GM18861 (cell line): ENCODE measurements at regions not wholly inside any gene's neighbourhood (a gene's known extent, or its start where the extent isn't known, plus 50 kb on each side); places are given as distances from the start of the nearest gene placed in this dataset.

Experiments
- ATAC-seq: cut with Tn5 transposase; IDR thresholded peaks from one replicate; pipeline ENCODE4 v1.9.1; 2021; ENCODE audit not compliant: unreplicated experiment

DNA sequence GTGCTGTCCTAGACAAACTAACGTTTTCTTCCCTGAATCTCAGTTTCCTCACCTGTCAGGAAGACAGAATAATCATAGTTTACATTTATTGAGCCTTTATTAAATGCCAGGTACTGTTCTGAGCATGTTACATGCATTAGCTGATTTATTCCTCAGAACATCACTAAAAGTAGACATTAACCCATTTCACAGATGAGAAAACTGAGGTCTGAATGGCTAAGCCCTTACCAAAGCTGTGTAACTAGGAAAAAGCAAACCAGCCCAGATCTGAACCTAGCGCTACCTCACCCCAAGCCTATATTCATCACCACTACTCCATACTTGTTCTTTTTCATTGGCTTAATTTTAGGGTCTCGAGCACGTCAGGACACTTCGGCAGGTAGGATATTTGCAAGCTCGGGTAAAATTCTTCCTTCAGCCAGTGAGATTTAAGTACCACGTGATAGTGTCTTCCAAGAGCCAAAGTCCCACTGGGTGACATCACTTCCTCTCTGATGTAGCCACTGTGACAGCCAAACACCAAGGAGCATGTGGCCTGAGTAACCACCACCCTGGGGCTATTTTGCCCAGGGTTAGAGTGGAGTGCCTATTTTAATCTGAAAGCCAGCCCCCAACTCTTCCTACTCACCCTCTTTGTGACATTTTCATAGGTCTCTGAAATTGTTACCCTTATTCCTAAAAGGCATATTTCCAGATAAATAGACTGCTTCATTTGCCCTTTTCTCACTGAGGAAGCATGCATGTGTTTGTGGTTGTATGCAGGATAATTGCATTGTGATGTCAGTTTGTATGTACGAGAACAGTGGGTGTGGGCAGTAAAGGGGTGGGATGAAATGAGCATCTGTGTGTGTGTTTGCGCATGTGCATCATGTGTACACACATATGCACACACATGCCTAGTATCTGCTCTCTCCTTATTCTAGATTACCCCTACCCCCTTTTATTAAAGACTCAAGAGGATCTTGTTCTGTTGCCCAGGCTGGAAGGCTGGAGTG is 62.2 kb upstream of the WSCD2 start:
- ATAC-seq: no peak

DNA sequence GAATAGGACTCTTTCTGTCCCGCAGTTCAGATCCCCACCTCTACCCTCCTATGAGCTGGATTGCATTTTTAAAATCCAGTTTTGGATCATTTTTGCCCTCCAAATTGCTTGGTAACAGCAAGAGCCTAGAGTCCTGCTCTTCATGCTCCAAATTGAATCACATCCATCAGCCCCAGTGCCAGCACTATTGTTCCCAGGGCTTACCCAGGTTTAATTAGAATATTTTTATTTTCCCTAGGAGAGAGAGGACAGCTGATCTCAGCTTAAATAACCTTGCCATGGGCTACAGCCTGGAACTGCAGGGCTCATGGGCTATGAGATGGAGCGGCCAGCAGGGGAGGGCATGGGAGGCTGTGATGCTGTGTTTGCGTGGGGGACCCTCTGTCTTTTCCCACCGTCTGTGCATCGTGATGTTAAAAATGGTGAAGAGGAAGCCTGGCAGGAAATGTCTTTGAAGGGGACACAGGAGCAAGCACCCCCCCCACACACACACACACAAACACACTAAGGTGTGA is 59.4 kb upstream of the WSCD2 start:
- no peak for ATAC-seq

GRCh38 chr12:108075561-108075960 is 53.5 kb upstream of the WSCD2 start:
- no peak for ATAC-seq

- ATAC-seq: no peak
These were observed 52.5 kb upstream of the WSCD2 start for GRCh38 chr12:108076556-108076955.

GRCh38 chr12:108078428-108078827 is 50.7 kb upstream of the WSCD2 start:
- no peak for ATAC-seq
